OCI-LY1 (cell line): ENCODE measurements at regions not wholly inside any gene's neighbourhood (a gene's known extent, or its start where the extent isn't known, plus 50 kb on each side); places are given as distances from the start of the nearest gene placed in this dataset.

Source experiments
- H2AFZ ChIP-seq: fragments of 200-600 bp; sonication (generic), shearing (Covaris generic); 2 replicates; pipeline ENCODE4 v1.6.0; 2014; ENCODE audit warnings: antibody characterized with exemption, mild to moderate bottlenecking, low read length
- H3F3A ChIP-seq: fragments of 200-600 bp; sonication (generic), shearing (Covaris generic); 2 replicates; pipeline ENCODE4 v1.6.0; 2014; ENCODE audit warnings: mild to moderate bottlenecking, antibody characterized with exemption, low read length, moderate library complexity; ENCODE audit not compliant: insufficient read depth
- H3K27ac ChIP-seq: fragments of 200-600 bp; sonication (generic); 2 replicates; pipeline ENCODE4 v1.5.1; 2014; ENCODE audit warnings: low read length, mixed run types, mild to moderate bottlenecking, low read depth; ENCODE audit not compliant: poor library complexity, severe bottlenecking
- H3K27me3 ChIP-seq: fragments of 200-600 bp; sonication (generic); 2 replicates; pipeline ENCODE4 v1.6.0; 2014; ENCODE audit warnings: antibody characterized with exemption, mild to moderate bottlenecking, low read length, moderate library complexity; ENCODE audit not compliant: insufficient read depth
- H3K36me3 ChIP-seq: fragments of 200-600 bp; sonication (generic); 2 replicates; pipeline ENCODE4 v1.6.1; 2014; ENCODE audit warnings: mild to moderate bottlenecking, antibody characterized with exemption, low read length, moderate library complexity, mixed read lengths; ENCODE audit not compliant: insufficient read depth
- H3K4me1 ChIP-seq: fragments of 200-600 bp; sonication (generic); 2 replicates; pipeline ENCODE4 v1.5.1; 2014; ENCODE audit warnings: mild to moderate bottlenecking, low read length, moderate library complexity; ENCODE audit not compliant: insufficient read depth, severe bottlenecking
- H3K4me2 ChIP-seq: fragments of 200-600 bp; sonication (generic), shearing (Covaris generic); 2 replicates; pipeline ENCODE4 v1.6.1; 2014; ENCODE audit warnings: low read length
- H3K4me3 ChIP-seq: fragments of 200-600 bp; sonication (generic); 2 replicates; pipeline ENCODE4 v1.5.1; 2014; ENCODE audit warnings: low read length, low read depth, mild to moderate bottlenecking, mixed read lengths; ENCODE audit not compliant: poor library complexity, severe bottlenecking
- H3K79me2 ChIP-seq: fragments of 200-600 bp; shearing (Covaris generic); 2 replicates; pipeline ENCODE4 v1.6.1; 2016; ENCODE audit warnings: mixed run types, low read length, mixed read lengths; ENCODE audit not compliant: insufficient read depth
- H3K9ac ChIP-seq: fragments of 200-600 bp; sonication (generic), shearing (Covaris generic); 2 replicates; pipeline ENCODE4 v1.6.1; 2014; ENCODE audit warnings: mild to moderate bottlenecking, low read length, mixed read lengths
- H3K9me2 ChIP-seq: fragments of 200-600 bp; sonication (generic), shearing (Covaris generic); 2 replicates; pipeline ENCODE4 v1.6.1; 2014; ENCODE audit warnings: low read depth, mild to moderate bottlenecking, low read length, mixed read lengths
- H3K9me3 ChIP-seq: fragments of 200-600 bp; shearing (Covaris generic); 2 replicates; pipeline ENCODE4 v1.6.1; 2014; ENCODE audit warnings: low read length, mixed read lengths
- H4K20me1 ChIP-seq: fragments of 200-600 bp; sonication (generic), shearing (Covaris generic); 2 replicates; pipeline ENCODE4 v1.6.0; 2016; ENCODE audit warnings: mild to moderate bottlenecking, low read length; ENCODE audit not compliant: insufficient read depth
- CTCF ChIP-seq: fragments of 200-600 bp; sonication (generic), shearing (Covaris generic); IDR thresholded peaks from 2 replicates; pipeline ENCODE4 v1.5.1; 2017; ENCODE audit warnings: mild to moderate bottlenecking, antibody characterized with exemption, low read length, moderate library complexity, mixed read lengths
- EZH2 ChIP-seq: fragments of 200-600 bp; sonication (generic), shearing (Covaris generic); IDR thresholded peaks from 2 replicates; pipeline ENCODE4 v1.8.0; 2017; ENCODE audit warnings: borderline replicate concordance, mixed run types, mild to moderate bottlenecking, antibody characterized with exemption, low read length, moderate library complexity, mixed read lengths

- Histone ChIP-seq H3K27me3 (peaks cover 6% of the 10 kb centered on the region), H4K20me1 (no peaks in the 10 kb centered on the region), H3K9ac (no peak overlapping the region), H3K9me3 (no peaks in the 10 kb centered on the region), H3K4me1 (no peaks in the 10 kb centered on the region), H3K36me3 (no peaks in the 10 kb centered on the region), H3K79me2 (no peaks in the 10 kb centered on the region), H3K4me2 (no peak overlapping the region), H3K27ac (no peak overlapping the region), H3F3A (no peaks in the 10 kb centered on the region), H3K9me2 (no peaks in the 10 kb centered on the region), H2AFZ (no peak overlapping the region), H3K4me3 (no peak overlapping the region)
- TF ChIP-seq CTCF (no peak), EZH2 (no peak)
These were observed 57.4 kb upstream of the LAPTM4A start for GRCh38 chr2:20108655-20109396.

- no peaks in the 10 kb centered on the region for H4K20me1 ChIP-seq
- no peaks in the 10 kb centered on the region for H3K4me1 ChIP-seq
- H3K9ac ChIP-seq: no peak overlapping the region
- no peaks in the 10 kb centered on the region for H3F3A ChIP-seq
- no peaks in the 10 kb centered on the region for H3K36me3 ChIP-seq
- peaks cover 9% of the 10 kb centered on the region for H3K27me3 ChIP-seq
- H3K4me3 ChIP-seq: no peak overlapping the region
- no peaks in the 10 kb centered on the region for H3K9me2 ChIP-seq
- no peak overlapping the region for H3K4me2 ChIP-seq
- no peaks in the 10 kb centered on the region for H3K79me2 ChIP-seq
- H2AFZ ChIP-seq: no peak overlapping the region
- TF ChIP-seq EZH2: no peak
- no peak for TF ChIP-seq CTCF
- H3K27ac ChIP-seq: no peak overlapping the region
- H3K9me3 ChIP-seq: no peaks in the 10 kb centered on the region
These were observed 56.3 kb upstream of the LAPTM4A start for GRCh38 chr2:20107776-20108175.

GRCh38 chr2:20107352-20107751 lies 55.9 kb upstream of the LAPTM4A start:
- no peaks in the 10 kb centered on the region for H3K36me3 ChIP-seq
- H3F3A ChIP-seq: no peaks in the 10 kb centered on the region
- H3K4me3 ChIP-seq: no peak overlapping the region
- H4K20me1 ChIP-seq: no peaks in the 10 kb centered on the region
- no peaks in the 10 kb centered on the region for H3K9me2 ChIP-seq
- no peak overlapping the region for H3K4me2 ChIP-seq
- no peaks in the 10 kb centered on the region for H3K9me3 ChIP-seq
- no peak for TF ChIP-seq EZH2
- no peak for TF ChIP-seq CTCF
- no peak overlapping the region for H3K9ac ChIP-seq
- no peaks in the 10 kb centered on the region for H3K4me1 ChIP-seq
- H3K79me2 ChIP-seq: no peaks in the 10 kb centered on the region
- H3K27ac ChIP-seq: no peak overlapping the region
- no peak overlapping the region for H2AFZ ChIP-seq
- H3K27me3 ChIP-seq: peaks cover 10% of the 10 kb centered on the region
